GM19328 (cell line): ENCODE measurements at regions not wholly inside any gene's neighbourhood (a gene's known extent, or its start where the extent isn't known, plus 50 kb on each side); places are given as distances from the start of the nearest gene placed in this dataset.

Experiments
- ATAC-seq: cut with Tn5 transposase; IDR thresholded peaks from one replicate; pipeline ENCODE4 v1.9.1; 2021; ENCODE audit warnings: mild to moderate bottlenecking, moderate library complexity; ENCODE audit not compliant: unreplicated experiment

GRCh38 chr9:88691091-88691490, 156.1 kb downstream of the NXNL2 start:
- ATAC-seq: no peak

- ATAC-seq: no peak
Measured at GRCh38 chr9:88691811-88692210, 156.8 kb downstream of the NXNL2 start.

- no peak for ATAC-seq
Measured at GRCh38 chr9:88692827-88693226, 157.8 kb downstream of the NXNL2 start.

GRCh38 chr9:88694625-88695024, 159.6 kb downstream of the NXNL2 start:
- no peak for ATAC-seq

GRCh38 chr9:88696501-88696900, 161.5 kb downstream of the NXNL2 start:
- no peak for ATAC-seq

GRCh38 chr9:88697764-88698432, 162.9 kb downstream of the NXNL2 start:
- no peak for ATAC-seq

GRCh38 chr9:88702985-88703384, 168.0 kb downstream of the NXNL2 start:
- ATAC-seq: no peak

GRCh38 chr9:88706193-88707113, 171.5 kb downstream of the NXNL2 start:
- ATAC-seq: no peak

GRCh38 chr9:88710449-88710848, 175.5 kb downstream of the NXNL2 start:
- ATAC-seq: no peak

- no peak for ATAC-seq
Measured at GRCh38 chr9:88711719-88712118, 176.7 kb downstream of the NXNL2 start.

- ATAC-seq: no peak
Measured at GRCh38 chr9:88712484-88712883, 177.5 kb downstream of the NXNL2 start.

- no peak for ATAC-seq
Measured at GRCh38 chr9:88713010-88713409, 178.0 kb downstream of the NXNL2 start.

- no peak for ATAC-seq
Measured at GRCh38 chr9:88716596-88717290, 181.8 kb downstream of the NXNL2 start.

- ATAC-seq: no peak
Measured at GRCh38 chr9:88721025-88721424, 186.0 kb downstream of the NXNL2 start.

- no peak for ATAC-seq
Measured at GRCh38 chr9:88721495-88722279, 186.7 kb downstream of the NXNL2 start.

GRCh38 chr9:88722753-88723152, 187.8 kb downstream of the NXNL2 start:
- no peak for ATAC-seq

GRCh38 chr9:88723751-88724150, 188.8 kb downstream of the NXNL2 start:
- ATAC-seq: no peak

GRCh38 chr9:88724331-88724730, 189.4 kb downstream of the NXNL2 start:
- ATAC-seq: no peak

GRCh38 chr9:88725300-88726019, 190.5 kb downstream of the NXNL2 start:
- ATAC-seq: no peak

- ATAC-seq: no peak
Measured at GRCh38 chr9:88726803-88727202, 191.8 kb downstream of the NXNL2 start.
